GM12891 (cell line): ENCODE measurements at regions not wholly inside any gene's neighbourhood (a gene's known extent, or its start where the extent isn't known, plus 50 kb on each side); places are given as distances from the start of the nearest gene placed in this dataset.

Experiments
- PAX5 ChIP-seq: IDR thresholded peaks from 2 replicates; pipeline ENCODE4 v1.6.1; 2011; ENCODE audit warnings: low read length, moderate library complexity, mild to moderate bottlenecking; ENCODE audit not compliant: insufficient read depth, severe bottlenecking
- POLR2A ChIP-seq: IDR thresholded peaks from 2 replicates; pipeline ENCODE4 v1.6.1; 2011; ENCODE audit warnings: low read depth, low read length, control low read depth
- POLR2AphosphoS5 ChIP-seq: IDR thresholded peaks from 2 replicates; pipeline ENCODE4 v1.6.1; 2011; ENCODE audit warnings: low read depth, low read length, control low read depth
- POU2F2 ChIP-seq: IDR thresholded peaks from 2 replicates; pipeline ENCODE4 v1.6.1; 2011; ENCODE audit warnings: low read depth, mild to moderate bottlenecking, control low read depth, low read length, moderate library complexity
- TAF1 ChIP-seq: IDR thresholded peaks from 2 replicates; pipeline ENCODE4 v1.6.1; 2011; ENCODE audit warnings: low read depth, low read length, control low read depth

DNA sequence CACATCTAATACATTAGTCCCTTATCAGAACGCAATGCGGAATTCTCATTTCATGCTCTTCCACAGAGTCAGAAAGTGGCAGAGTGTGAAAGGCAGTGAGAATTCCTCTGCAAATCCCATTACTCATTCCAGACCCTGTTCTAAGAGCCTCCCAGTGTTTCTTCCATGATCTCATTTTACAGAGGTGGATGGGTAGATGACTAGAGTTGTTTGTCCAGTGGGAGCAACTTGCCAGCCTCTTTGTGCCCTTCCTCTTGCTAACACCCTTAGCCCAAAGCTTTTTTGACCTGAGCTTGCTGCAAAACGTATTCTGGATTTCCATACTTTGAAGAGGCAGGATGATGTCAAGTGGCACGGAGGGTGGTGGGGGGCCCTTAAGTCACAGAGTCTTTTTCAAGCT lies 467.7 kb upstream of the RGPD4 start:
- no peak for TF ChIP-seq TAF1
- no peak for TF ChIP-seq POLR2AphosphoS5
- no peak for TF ChIP-seq POLR2A
- TF ChIP-seq PAX5, result no peak
- TF ChIP-seq POU2F2, result no peak
